ENCODE measurements at regions not wholly inside any gene's neighbourhood (a gene's known extent, or its start where the extent isn't known, plus 50 kb on each side); places are given as distances from the start of the nearest gene placed in this dataset.
"Not testable (repeated sequence)": the region's sequence is repeated elsewhere in the genome, so short reads cannot be mapped to it uniquely, and the experiment has no call there.

- H3K4me3 ChIP-seq (ENCODE audit: low read depth, low read length): not testable (repeated sequence)
Measured at GRCh38 chr2:111309231-111310075, 188.7 kb downstream of the BCL2L11 start.

GRCh38 chr2:111310395-111310794 is 189.7 kb downstream of the BCL2L11 start:
- H3K4me3 ChIP-seq (ENCODE audit: low read depth, low read length); DNase-seq (ENCODE audit: low read depth): not testable (repeated sequence)

More at GRCh38 chr2:111309231-111310075, 188.7 kb downstream of the BCL2L11 start:
- not testable (repeated sequence) for DNase-seq (ENCODE audit: low read depth)

- H3K4me3 ChIP-seq (ENCODE audit: low read depth, low read length); DNase-seq (ENCODE audit: low read depth): not testable (repeated sequence)
Measured at GRCh38 chr2:111311568-111311967, 190.9 kb downstream of the BCL2L11 start.

GRCh38 chr2:111312897-111313607 is 192.3 kb downstream of the BCL2L11 start:
- H3K4me3 ChIP-seq (ENCODE audit: low read depth, low read length); DNase-seq (ENCODE audit: low read depth): not testable (repeated sequence)

GRCh38 chr2:111313711-111314110 is 193.0 kb downstream of the BCL2L11 start:
- not testable (repeated sequence) for H3K4me3 ChIP-seq (ENCODE audit: low read depth, low read length); DNase-seq (ENCODE audit: low read depth)

- H3K4me3 ChIP-seq (ENCODE audit: low read depth, low read length); DNase-seq (ENCODE audit: low read depth): not testable (repeated sequence)
Measured at GRCh38 chr2:111315188-111315917, 194.6 kb downstream of the BCL2L11 start.

- not testable (repeated sequence) for DNase-seq (ENCODE audit: low read depth); H3K4me3 ChIP-seq (ENCODE audit: low read depth, low read length)
Measured at GRCh38 chr2:111316221-111316741, 195.6 kb downstream of the BCL2L11 start.

GRCh38 chr2:111316881-111317549 is 196.3 kb downstream of the BCL2L11 start:
- not testable (repeated sequence) for H3K4me3 ChIP-seq (ENCODE audit: low read depth, low read length); DNase-seq (ENCODE audit: low read depth)

GRCh38 chr2:111319552-111319951 is 198.8 kb downstream of the BCL2L11 start:
- not testable (repeated sequence) for H3K4me3 ChIP-seq (ENCODE audit: low read depth, low read length); DNase-seq (ENCODE audit: low read depth)

GRCh38 chr2:111320264-111320663 is 199.6 kb downstream of the BCL2L11 start:
- DNase-seq (ENCODE audit: low read depth); H3K4me3 ChIP-seq (ENCODE audit: low read depth, low read length): not testable (repeated sequence)

GRCh38 chr2:111320965-111321364 is 200.3 kb downstream of the BCL2L11 start:
- not testable (repeated sequence) for H3K4me3 ChIP-seq (ENCODE audit: low read depth, low read length)
- DNase-seq (ENCODE audit: low read depth): peak; percentile 52

- DNase-seq (ENCODE audit: low read depth): not testable (repeated sequence)
Measured at GRCh38 chr2:111323384-111323783, 202.7 kb downstream of the BCL2L11 start.

GRCh38 chr2:111327726-111328125 is 207.0 kb downstream of the BCL2L11 start:
- not testable (repeated sequence) for DNase-seq (ENCODE audit: low read depth); H3K4me3 ChIP-seq (ENCODE audit: low read depth, low read length)

More at GRCh38 chr2:111323384-111323783, 202.7 kb downstream of the BCL2L11 start:
- not testable (repeated sequence) for H3K4me3 ChIP-seq (ENCODE audit: low read depth, low read length)

- not testable (repeated sequence) for DNase-seq (ENCODE audit: low read depth)
Measured at GRCh38 chr2:111329309-111329708, 208.6 kb downstream of the BCL2L11 start.

GRCh38 chr2:111331099-111331724 is 210.5 kb downstream of the BCL2L11 start:
- H3K4me3 ChIP-seq (ENCODE audit: low read depth, low read length); DNase-seq (ENCODE audit: low read depth): not testable (repeated sequence)

More at GRCh38 chr2:111329309-111329708, 208.6 kb downstream of the BCL2L11 start:
- H3K4me3 ChIP-seq (ENCODE audit: low read depth, low read length): not testable (repeated sequence)

- H3K4me3 ChIP-seq (ENCODE audit: low read depth, low read length); DNase-seq (ENCODE audit: low read depth): not testable (repeated sequence)
Measured at GRCh38 chr2:111335220-111335907, 214.7 kb downstream of the BCL2L11 start.

GRCh38 chr2:111338474-111338873 is 217.8 kb downstream of the BCL2L11 start:
- not testable (repeated sequence) for H3K4me3 ChIP-seq (ENCODE audit: low read depth, low read length); DNase-seq (ENCODE audit: low read depth)

All from epithelial cell of proximal tubule (primary cell).